B cell (primary cell): ENCODE measurements at regions not wholly inside any gene's neighbourhood (a gene's known extent, or its start where the extent isn't known, plus 50 kb on each side); places are given as distances from the start of the nearest gene placed in this dataset.

Source experiments
- CTCF ChIP-seq: fragments of 200-600 bp; IDR thresholded peaks from one replicate; pipeline ENCODE4 v1.8.0; 2022; ENCODE audit warnings: antibody characterized with exemption, mild to moderate bottlenecking
- EZH2 ChIP-seq: IDR thresholded peaks from 2 replicates; pipeline ENCODE4 v1.6.1; 2012; ENCODE audit warnings: borderline replicate concordance, low read depth, mild to moderate bottlenecking, moderate library complexity, low read length; ENCODE audit not compliant: insufficient read depth, poor library complexity, severe bottlenecking

- no peak for TF ChIP-seq EZH2
- no peak for TF ChIP-seq CTCF
Measured at GRCh38 chr6:95420792-95421191, 156.5 kb upstream of the MANEA start.
